Prostate gland (tissue), 2 donors: ENCODE measurements at regions not wholly inside any gene's neighbourhood (a gene's known extent, or its start where the extent isn't known, plus 50 kb on each side); places are given as distances from the start of the nearest gene placed in this dataset.

Experiments
- CTCF ChIP-seq, 4 experiments: fragments of 200-600 bp in 2 of 4; fragments of 450-650 bp in 2 of 4; sonication (generic) in 2 of 4; IDR thresholded peaks; 1 replicate in 3 of 4; 2 replicates in 1 of 4; pipeline ENCODE4 v1.5.1; 2016 to 2019; ENCODE audit warnings: antibody characterized with exemption in 4 of 4, mild to moderate bottlenecking in 2 of 4, moderate library complexity in 2 of 4
- POLR2A ChIP-seq: fragments of 450-650 bp; IDR thresholded peaks from one replicate; pipeline ENCODE4 v1.6.1; 2016; ENCODE audit warnings: antibody characterized with exemption, mild to moderate bottlenecking

DNA sequence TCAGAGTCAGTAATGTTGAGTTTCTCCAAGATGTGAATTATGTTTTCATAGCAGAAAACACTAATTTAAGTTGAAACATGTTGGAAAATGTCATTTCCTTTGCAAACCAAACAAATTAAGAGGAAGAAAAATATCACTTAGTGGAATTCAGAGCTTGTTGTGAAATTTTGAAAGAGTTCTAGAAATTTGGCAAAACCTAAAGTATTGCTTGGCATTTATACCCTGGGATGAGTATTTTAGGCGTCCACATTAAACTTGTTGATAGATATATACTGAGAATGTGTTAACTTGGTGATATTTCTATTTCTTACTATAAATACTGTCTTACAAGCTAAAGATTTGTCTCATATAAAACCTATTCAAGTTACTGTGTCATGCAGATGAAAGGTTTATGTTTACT lies 335.2 kb downstream of the NSUN3 start:
- TF ChIP-seq CTCF (IDR thresholded peaks at IDR 0.05) (no peak), POLR2A (no peak)
